ENCODE measurements at regions not wholly inside any gene's neighbourhood (a gene's known extent, or its start where the extent isn't known, plus 50 kb on each side); places are given as distances from the start of the nearest gene placed in this dataset.

- Histone ChIP-seq H3K27ac (ENCODE audit: insufficient read depth, low read length) (no peak overlapping the region), H2AFZ (ENCODE audit: low read length) (no peak overlapping the region), H4K20me1 (ENCODE audit: control insufficient read depth, extremely low read depth, insufficient read depth, low read length) (no peaks in the 10 kb centered on the region), H3K4me1 (ENCODE audit: control insufficient read depth, extremely low read depth, insufficient read depth, low read length) (no peaks in the 10 kb centered on the region), H3K4me3 (replicated peaks in 1 of 4; ENCODE audit: control extremely low read depth in 1 of 4, insufficient read depth in 1 of 4, low read depth in 3 of 4, low read length in 4 of 4) (no peak overlapping the region), H3K9ac (ENCODE audit: insufficient read depth, low read length) (no peak overlapping the region), H3K36me3 (ENCODE audit: control insufficient read depth, insufficient read depth, low read length) (no peaks in the 10 kb centered on the region), H3K9me3 (ENCODE audit: control insufficient read depth, insufficient read depth, low read depth, low read length) (no peaks in the 10 kb centered on the region), H3K4me2 (ENCODE audit: extremely low read depth, insufficient read depth, low read length) (no peak overlapping the region), H3K79me2 (ENCODE audit: control insufficient read depth, insufficient read depth, low read length) (no peaks in the 10 kb centered on the region), H3K27me3 (ENCODE audit: control insufficient read depth, insufficient read depth, low read length) (no peaks in the 10 kb centered on the region)
- peak; percentile 31 to 81 for DNase-seq (ENCODE audit: low read depth in 2 of 2)
- TF ChIP-seq, protein P1, sequence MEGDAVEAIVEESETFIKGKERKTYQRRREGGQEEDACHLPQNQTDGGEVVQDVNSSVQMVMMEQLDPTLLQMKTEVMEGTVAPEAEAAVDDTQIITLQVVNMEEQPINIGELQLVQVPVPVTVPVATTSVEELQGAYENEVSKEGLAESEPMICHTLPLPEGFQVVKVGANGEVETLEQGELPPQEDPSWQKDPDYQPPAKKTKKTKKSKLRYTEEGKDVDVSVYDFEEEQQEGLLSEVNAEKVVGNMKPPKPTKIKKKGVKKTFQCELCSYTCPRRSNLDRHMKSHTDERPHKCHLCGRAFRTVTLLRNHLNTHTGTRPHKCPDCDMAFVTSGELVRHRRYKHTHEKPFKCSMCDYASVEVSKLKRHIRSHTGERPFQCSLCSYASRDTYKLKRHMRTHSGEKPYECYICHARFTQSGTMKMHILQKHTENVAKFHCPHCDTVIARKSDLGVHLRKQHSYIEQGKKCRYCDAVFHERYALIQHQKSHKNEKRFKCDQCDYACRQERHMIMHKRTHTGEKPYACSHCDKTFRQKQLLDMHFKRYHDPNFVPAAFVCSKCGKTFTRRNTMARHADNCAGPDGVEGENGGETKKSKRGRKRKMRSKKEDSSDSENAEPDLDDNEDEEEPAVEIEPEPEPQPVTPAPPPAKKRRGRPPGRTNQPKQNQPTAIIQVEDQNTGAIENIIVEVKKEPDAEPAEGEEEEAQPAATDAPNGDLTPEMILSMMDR (conservative IDR thresholded peaks at IDR 0.05 in 1 of 2, IDR thresholded peaks at IDR 0.05 in 1 of 2; ENCODE audit: low read depth in 1 of 2, low read length in 2 of 2), result no peak
- TF ChIP-seq EZH2 (IDR thresholded peaks at IDR 0.05; ENCODE audit: low read length, missing control alignments), result no peak
Observed at GRCh38 chr10:30759423-30759822, 129.9 kb upstream of the LYZL2 start.

- H3K4me2 ChIP-seq (ENCODE audit: extremely low read depth, insufficient read depth, low read length), result no peak overlapping the region
- no peaks in the 10 kb centered on the region for H4K20me1 ChIP-seq (ENCODE audit: control insufficient read depth, extremely low read depth, insufficient read depth, low read length)
- H3K27me3 ChIP-seq (ENCODE audit: control insufficient read depth, insufficient read depth, low read length), result no peaks in the 10 kb centered on the region
- H2AFZ ChIP-seq (ENCODE audit: low read length), result no peak overlapping the region
- no peaks in the 10 kb centered on the region for H3K79me2 ChIP-seq (ENCODE audit: control insufficient read depth, insufficient read depth, low read length)
- DNase-seq (ENCODE audit: low read depth in 2 of 2), result peak in 1 of 2 donors; percentile 74
- H3K4me1 ChIP-seq (ENCODE audit: control insufficient read depth, extremely low read depth, insufficient read depth, low read length), result no peaks in the 10 kb centered on the region
- no peak overlapping the region for H3K4me3 ChIP-seq (replicated peaks in 1 of 4; ENCODE audit: control extremely low read depth in 1 of 4, insufficient read depth in 1 of 4, low read depth in 3 of 4, low read length in 4 of 4)
- no peaks in the 10 kb centered on the region for H3K9me3 ChIP-seq (ENCODE audit: control insufficient read depth, insufficient read depth, low read depth, low read length)
- TF ChIP-seq, protein P1 (conservative IDR thresholded peaks at IDR 0.05 in 1 of 2, IDR thresholded peaks at IDR 0.05 in 1 of 2; ENCODE audit: low read depth in 1 of 2, low read length in 2 of 2), result no peak
- H3K36me3 ChIP-seq (ENCODE audit: control insufficient read depth, insufficient read depth, low read length), result no peaks in the 10 kb centered on the region
- no peak overlapping the region for H3K9ac ChIP-seq (ENCODE audit: insufficient read depth, low read length)
- H3K27ac ChIP-seq (ENCODE audit: insufficient read depth, low read length), result no peak overlapping the region
Observed at GRCh38 chr10:30758338-30758737, 128.8 kb upstream of the LYZL2 start.

DNA sequence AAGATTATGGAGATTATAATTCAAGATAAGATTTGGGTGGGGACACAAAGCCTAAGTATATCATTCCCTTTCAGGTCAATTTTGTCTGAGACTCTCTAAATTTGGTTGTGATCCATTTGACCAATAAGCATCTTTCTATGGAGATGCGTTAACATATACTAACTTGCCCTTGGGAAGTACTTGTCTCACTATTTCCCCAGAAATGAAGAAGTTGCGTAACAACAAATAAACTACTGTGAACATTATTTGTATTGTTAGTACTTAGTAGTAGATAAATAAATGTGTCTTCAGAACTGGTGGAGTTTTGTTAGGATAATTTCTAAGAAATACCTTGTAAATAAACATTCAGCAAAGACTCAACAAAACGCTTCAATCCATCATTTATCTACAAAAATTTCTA, 127.3 kb upstream of the LYZL2 start:
- no peak for DNase-seq (ENCODE audit: low read depth in 2 of 2)
- Histone ChIP-seq H3K79me2 (ENCODE audit: control insufficient read depth, insufficient read depth, low read length) (no peaks in the 10 kb centered on the region), H3K36me3 (ENCODE audit: control insufficient read depth, insufficient read depth, low read length) (no peaks in the 10 kb centered on the region), H4K20me1 (ENCODE audit: control insufficient read depth, extremely low read depth, insufficient read depth, low read length) (no peaks in the 10 kb centered on the region), H3K9me3 (ENCODE audit: control insufficient read depth, insufficient read depth, low read depth, low read length) (no peaks in the 10 kb centered on the region), H3K27me3 (ENCODE audit: control insufficient read depth, insufficient read depth, low read length) (no peaks in the 10 kb centered on the region), H3K4me1 (ENCODE audit: control insufficient read depth, extremely low read depth, insufficient read depth, low read length) (peaks cover 2% of the 10 kb centered on the region), H3K4me2 (ENCODE audit: extremely low read depth, insufficient read depth, low read length) (no peak overlapping the region), H3K9ac (ENCODE audit: insufficient read depth, low read length) (no peak overlapping the region), H2AFZ (ENCODE audit: low read length) (no peak overlapping the region), H3K27ac (ENCODE audit: insufficient read depth, low read length) (no peak overlapping the region), H3K4me3 (replicated peaks in 1 of 4; ENCODE audit: control extremely low read depth in 1 of 4, insufficient read depth in 1 of 4, low read depth in 3 of 4, low read length in 4 of 4) (no peak overlapping the region)
- TF ChIP-seq, protein P1 (conservative IDR thresholded peaks at IDR 0.05 in 1 of 2, IDR thresholded peaks at IDR 0.05 in 1 of 2; ENCODE audit: low read depth in 1 of 2, low read length in 2 of 2), result no peak
- no peak for TF ChIP-seq EZH2 (IDR thresholded peaks at IDR 0.05; ENCODE audit: low read length, missing control alignments)
